ENCODE measurements at regions not wholly inside any gene's neighbourhood (a gene's known extent, or its start where the extent isn't known, plus 50 kb on each side); places are given as distances from the start of the nearest gene placed in this dataset.

- peaks cover 23% of the 10 kb centered on the region for H3K4me1 Mint-ChIP-seq
- DNase-seq (ENCODE audit: low spot score in 2 of 2, unreplicated experiment in 2 of 2): no peak
- H3K4me3 Mint-ChIP-seq: no peak overlapping the region
- H3K36me3 Mint-ChIP-seq: no peaks in the 10 kb centered on the region
- no peak for TF ChIP-seq CTCF (IDR thresholded peaks at IDR 0.05; ENCODE audit: unreplicated experiment)
- H3K9me3 Mint-ChIP-seq: no peaks in the 10 kb centered on the region
- no peaks in the 10 kb centered on the region for H3K27me3 Mint-ChIP-seq (ENCODE audit: low read depth)
- H3K27ac Mint-ChIP-seq: no peak overlapping the region
These were observed 167.9 kb upstream of the PRICKLE2 start for GRCh38 chr3:64393193-64393592.

- Mint-ChIP-seq H3K4me3 (no peak overlapping the region), H3K27ac (peak overlapping the region; percentile 34), H3K27me3 (ENCODE audit: low read depth) (no peaks in the 10 kb centered on the region), H3K36me3 (no peaks in the 10 kb centered on the region), H3K9me3 (no peaks in the 10 kb centered on the region), H3K4me1 (peaks cover 15% of the 10 kb centered on the region)
- no peak for DNase-seq (ENCODE audit: low spot score in 2 of 2, unreplicated experiment in 2 of 2)
- TF ChIP-seq CTCF (IDR thresholded peaks at IDR 0.05; ENCODE audit: unreplicated experiment): no peak
These were observed 166.7 kb upstream of the PRICKLE2 start for GRCh38 chr3:64392001-64392400.

- H3K27me3 Mint-ChIP-seq (ENCODE audit: low read depth): no peaks in the 10 kb centered on the region
- no peaks in the 10 kb centered on the region for H3K36me3 Mint-ChIP-seq
- H3K9me3 Mint-ChIP-seq: no peaks in the 10 kb centered on the region
- H3K4me3 Mint-ChIP-seq: no peak overlapping the region
- no peak for TF ChIP-seq CTCF (IDR thresholded peaks at IDR 0.05; ENCODE audit: unreplicated experiment)
- no peak for DNase-seq (ENCODE audit: low spot score in 2 of 2, unreplicated experiment in 2 of 2)
- H3K27ac Mint-ChIP-seq: no peak overlapping the region
- H3K4me1 Mint-ChIP-seq: peaks cover 6% of the 10 kb centered on the region
These were observed 165.6 kb upstream of the PRICKLE2 start for GRCh38 chr3:64390893-64391292.

GRCh38 chr3:64388886-64389285 lies 163.6 kb upstream of the PRICKLE2 start:
- DNase-seq (ENCODE audit: low spot score in 2 of 2, unreplicated experiment in 2 of 2): no peak
- peaks cover 21% of the 10 kb centered on the region for H3K4me1 Mint-ChIP-seq
- no peak for TF ChIP-seq CTCF (IDR thresholded peaks at IDR 0.05; ENCODE audit: unreplicated experiment)

GRCh38 chr3:64387688-64388087 lies 162.4 kb upstream of the PRICKLE2 start:
- H3K4me1 Mint-ChIP-seq: peaks cover 21% of the 10 kb centered on the region
- H3K27me3 Mint-ChIP-seq (ENCODE audit: low read depth): no peaks in the 10 kb centered on the region
- no peaks in the 10 kb centered on the region for H3K9me3 Mint-ChIP-seq
- no peak overlapping the region for H3K27ac Mint-ChIP-seq
- H3K4me3 Mint-ChIP-seq: no peak overlapping the region
- TF ChIP-seq CTCF (IDR thresholded peaks at IDR 0.05; ENCODE audit: unreplicated experiment): no peak
- DNase-seq (ENCODE audit: low spot score in 2 of 2, unreplicated experiment in 2 of 2): no peak
- no peaks in the 10 kb centered on the region for H3K36me3 Mint-ChIP-seq

More at GRCh38 chr3:64388886-64389285, 163.6 kb upstream of the PRICKLE2 start:
- no peak overlapping the region for H3K4me3 Mint-ChIP-seq
- no peaks in the 10 kb centered on the region for H3K9me3 Mint-ChIP-seq
- H3K27me3 Mint-ChIP-seq (ENCODE audit: low read depth): no peaks in the 10 kb centered on the region
- H3K27ac Mint-ChIP-seq: no peak overlapping the region
- H3K36me3 Mint-ChIP-seq: no peaks in the 10 kb centered on the region

GRCh38 chr3:64385277-64385676 lies 160.0 kb upstream of the PRICKLE2 start:
- Mint-ChIP-seq H3K36me3 (peaks cover 2% of the 10 kb centered on the region), H3K27ac (peak overlapping the region; percentile 83), H3K4me1 (peaks cover 19% of the 10 kb centered on the region), H3K27me3 (ENCODE audit: low read depth) (no peaks in the 10 kb centered on the region), H3K9me3 (peaks cover 4% of the 10 kb centered on the region), H3K4me3 (no peak overlapping the region)
- no peak for TF ChIP-seq CTCF (IDR thresholded peaks at IDR 0.05; ENCODE audit: unreplicated experiment)
- DNase-seq (ENCODE audit: low spot score in 2 of 2, unreplicated experiment in 2 of 2): no peak

All from mesothelial cell of epicardium (in vitro differentiated cells).